NCI-H82 treated with DMSO at 0.1 percent for 48 hours (cell line): ENCODE measurements at regions not wholly inside any gene's neighbourhood (a gene's known extent, or its start where the extent isn't known, plus 50 kb on each side); places are given as distances from the start of the nearest gene placed in this dataset.
"Not testable (repeated sequence)": the region's sequence is repeated elsewhere in the genome, so short reads cannot be mapped to it uniquely, and the experiment has no call there.

Experiments
- DNase-seq: peaks from one replicate; lab custom pipeline; 2025; ENCODE audit not compliant: unreplicated experiment; lab: John Stamatoyannopoulos, UW

- no peak for DNase-seq
Observed at GRCh38 chr12:73656375-73656774, 881.3 kb upstream of the ATXN7L3B start.

GRCh38 chr12:73659802-73660201 lies 877.8 kb upstream of the ATXN7L3B start:
- DNase-seq: peak; percentile 5

- no peak for DNase-seq
Observed at GRCh38 chr12:73665193-73665592, 872.4 kb upstream of the ATXN7L3B start.

GRCh38 chr12:73671550-73671949 lies 866.1 kb upstream of the ATXN7L3B start:
- not testable (repeated sequence) for DNase-seq

- no peak for DNase-seq
Observed at GRCh38 chr12:73677520-73678291, 859.9 kb upstream of the ATXN7L3B start.

- no peak for DNase-seq
Observed at GRCh38 chr12:73678335-73678734, 859.3 kb upstream of the ATXN7L3B start.

GRCh38 chr12:73699318-73699717 lies 838.3 kb upstream of the ATXN7L3B start:
- DNase-seq: no peak

- DNase-seq: no peak
Observed at GRCh38 chr12:73714655-73715054, 823.0 kb upstream of the ATXN7L3B start.

GRCh38 chr12:73716143-73716542 lies 821.5 kb upstream of the ATXN7L3B start:
- not testable (repeated sequence) for DNase-seq

- no peak for DNase-seq
Observed at GRCh38 chr12:73719223-73719622, 818.4 kb upstream of the ATXN7L3B start.

GRCh38 chr12:73726881-73727280 lies 810.8 kb upstream of the ATXN7L3B start:
- no peak for DNase-seq

GRCh38 chr12:73731658-73732057 lies 806.0 kb upstream of the ATXN7L3B start:
- no peak for DNase-seq

- DNase-seq: no peak
Observed at GRCh38 chr12:73769337-73769736, 768.3 kb upstream of the ATXN7L3B start.

GRCh38 chr12:73798523-73798922 lies 739.1 kb upstream of the ATXN7L3B start:
- DNase-seq: no peak

- DNase-seq: no peak
Observed at GRCh38 chr12:73815072-73815645, 722.5 kb upstream of the ATXN7L3B start.

- DNase-seq: no peak
Observed at GRCh38 chr12:73817161-73817560, 720.5 kb upstream of the ATXN7L3B start.

GRCh38 chr12:73833746-73834145 lies 703.9 kb upstream of the ATXN7L3B start:
- no peak for DNase-seq

- DNase-seq: no peak
Observed at GRCh38 chr12:73841963-73842362, 695.7 kb upstream of the ATXN7L3B start.

GRCh38 chr12:73863546-73863945 lies 674.1 kb upstream of the ATXN7L3B start:
- DNase-seq: no peak

- DNase-seq: no peak
Observed at GRCh38 chr12:73867147-73867546, 670.5 kb upstream of the ATXN7L3B start.

GRCh38 chr12:73877291-73877690 lies 660.3 kb upstream of the ATXN7L3B start:
- DNase-seq: not testable (repeated sequence)

GRCh38 chr12:73892201-73892600 lies 645.4 kb upstream of the ATXN7L3B start:
- no peak for DNase-seq

GRCh38 chr12:73898645-73899044 lies 639.0 kb upstream of the ATXN7L3B start:
- DNase-seq: no peak
